ENCODE measurements at regions not wholly inside any gene's neighbourhood (a gene's known extent, or its start where the extent isn't known, plus 50 kb on each side); places are given as distances from the start of the nearest gene placed in this dataset.

DNA sequence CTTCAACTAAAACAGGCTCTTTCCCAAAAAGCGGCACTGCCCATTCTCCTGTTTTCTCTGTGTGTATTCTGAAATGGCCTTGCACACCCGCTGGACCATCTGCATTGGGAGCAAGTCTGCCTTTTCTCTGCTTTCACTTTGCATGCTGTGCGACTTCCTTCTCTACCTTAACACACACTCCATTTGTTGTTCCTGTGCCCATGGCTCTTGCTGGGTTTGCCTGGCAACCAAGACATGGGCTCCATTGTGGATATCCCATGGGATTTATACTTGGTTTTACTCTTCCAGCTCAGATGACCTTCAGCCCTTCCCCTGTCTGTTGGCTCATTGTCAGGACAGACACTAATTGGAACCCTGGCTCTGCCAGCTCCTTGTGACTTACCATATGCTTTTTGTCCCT lies 465.3 kb downstream of the REEP3 start:
- no peak for TF ChIP-seq CTCF (IDR thresholded peaks at IDR 0.05)
- no peak for TF ChIP-seq POLR2A (IDR thresholded peaks at IDR 0.05)

Data from body of pancreas (tissue), 4 donors.